HG03060 (cell line): ENCODE measurements at regions not wholly inside any gene's neighbourhood (a gene's known extent, or its start where the extent isn't known, plus 50 kb on each side); places are given as distances from the start of the nearest gene placed in this dataset.
A peak's percentile ranks its signal among the peaks of the same experiment; 100 is the strongest.

Experiments
- ATAC-seq: cut with Tn5 transposase; IDR thresholded peaks from one replicate; pipeline ENCODE4 v1.9.1; 2021; ENCODE audit warnings: low read depth, moderate number of reproducible peaks; ENCODE audit not compliant: unreplicated experiment

GRCh38 chr1:195326325-195326724, 1281.9 kb downstream of the KCNT2 start:
- ATAC-seq = no peak

- ATAC-seq = no peak
These were observed 1283.1 kb downstream of the KCNT2 start for GRCh38 chr1:195325181-195325580.

GRCh38 chr1:195306281-195306680, 1302.0 kb downstream of the KCNT2 start:
- ATAC-seq = no peak

- no peak for ATAC-seq
These were observed 1313.3 kb downstream of the KCNT2 start for GRCh38 chr1:195294911-195295310.

- no peak for ATAC-seq
These were observed 1329.6 kb downstream of the KCNT2 start for GRCh38 chr1:195278644-195279043.

- no peak for ATAC-seq
These were observed 1332.5 kb downstream of the KCNT2 start for GRCh38 chr1:195275710-195276109.

- ATAC-seq = no peak
These were observed 1356.3 kb downstream of the KCNT2 start for GRCh38 chr1:195251900-195252299.

- no peak for ATAC-seq
These were observed 1364.7 kb downstream of the KCNT2 start for GRCh38 chr1:195243492-195243891.

GRCh38 chr1:195241066-195241465, 1367.2 kb downstream of the KCNT2 start:
- ATAC-seq = no peak

GRCh38 chr1:195238313-195238712, 1369.9 kb downstream of the KCNT2 start:
- ATAC-seq = no peak

GRCh38 chr1:195236991-195237889, 1371.0 kb downstream of the KCNT2 start:
- ATAC-seq = no peak

GRCh38 chr1:195218428-195219212, 1389.6 kb downstream of the KCNT2 start:
- no peak for ATAC-seq

- ATAC-seq = no peak
These were observed 1406.0 kb downstream of the KCNT2 start for GRCh38 chr1:195202241-195202640.

- ATAC-seq = no peak
These were observed 1407.5 kb downstream of the KCNT2 start for GRCh38 chr1:195200772-195201171.

GRCh38 chr1:195197116-195197515, 1411.1 kb downstream of the KCNT2 start:
- ATAC-seq = no peak

- peak; percentile 99 for ATAC-seq
These were observed 1412.7 kb downstream of the KCNT2 start for GRCh38 chr1:195195423-195196057.

- ATAC-seq = no peak
These were observed 1415.1 kb downstream of the KCNT2 start for GRCh38 chr1:195193134-195193533.

GRCh38 chr1:195188821-195189220, 1419.4 kb downstream of the KCNT2 start:
- no peak for ATAC-seq

GRCh38 chr1:195186544-195186943, 1421.7 kb downstream of the KCNT2 start:
- ATAC-seq = no peak

GRCh38 chr1:195185736-195186135, 1422.5 kb downstream of the KCNT2 start:
- ATAC-seq = no peak

GRCh38 chr1:195185321-195185720, 1422.9 kb downstream of the KCNT2 start:
- no peak for ATAC-seq
